ENCODE measurements at regions not wholly inside any gene's neighbourhood (a gene's known extent, or its start where the extent isn't known, plus 50 kb on each side); places are given as distances from the start of the nearest gene placed in this dataset.

DNA sequence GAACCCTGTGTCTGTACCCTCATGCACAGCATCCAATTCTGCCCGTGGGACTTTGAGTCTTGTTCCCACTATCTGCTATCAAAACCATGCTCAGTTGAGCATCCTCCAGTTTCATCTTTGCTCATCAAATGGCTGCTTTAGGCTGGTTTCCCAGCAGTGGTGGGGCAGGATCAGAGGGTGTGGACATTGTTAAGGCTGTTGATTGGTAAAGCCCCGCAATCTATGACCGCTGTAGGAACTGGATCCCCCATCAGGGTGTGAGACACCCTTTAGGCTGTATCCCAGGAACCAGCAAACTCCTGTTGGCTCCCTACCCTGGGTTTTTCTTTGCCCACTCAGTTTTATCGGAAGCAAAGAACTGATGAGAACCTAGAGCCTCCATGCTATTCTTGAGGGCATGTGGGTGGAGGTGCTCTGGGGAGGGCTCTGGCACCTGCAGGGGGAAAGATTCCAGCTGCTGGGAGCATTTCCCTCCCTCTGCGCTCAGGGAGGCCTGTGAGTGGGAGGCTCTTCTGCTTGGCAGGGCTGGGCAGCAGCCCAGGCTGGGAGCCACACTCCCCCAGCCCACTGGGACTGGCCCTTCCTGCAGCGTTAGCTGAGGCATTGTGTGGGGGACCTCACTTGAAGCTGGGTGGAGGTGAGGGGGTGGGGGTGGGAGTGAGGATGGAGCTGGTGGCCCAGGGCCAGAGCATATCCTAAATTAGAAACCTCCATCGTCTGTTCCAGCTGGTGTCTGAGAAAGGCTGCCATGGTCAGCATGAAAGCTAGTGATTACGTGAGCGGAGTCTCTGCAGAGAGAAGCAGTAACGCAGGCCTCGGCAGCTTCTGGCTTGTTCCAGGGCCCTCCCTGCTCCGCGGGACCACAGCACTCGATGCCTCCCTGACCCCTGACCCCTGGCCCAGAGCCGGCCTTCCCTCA is 160.6 kb downstream of the IRF8 start:
- DNase-seq (ENCODE audit: low read depth, low spot score): no peak

DNA sequence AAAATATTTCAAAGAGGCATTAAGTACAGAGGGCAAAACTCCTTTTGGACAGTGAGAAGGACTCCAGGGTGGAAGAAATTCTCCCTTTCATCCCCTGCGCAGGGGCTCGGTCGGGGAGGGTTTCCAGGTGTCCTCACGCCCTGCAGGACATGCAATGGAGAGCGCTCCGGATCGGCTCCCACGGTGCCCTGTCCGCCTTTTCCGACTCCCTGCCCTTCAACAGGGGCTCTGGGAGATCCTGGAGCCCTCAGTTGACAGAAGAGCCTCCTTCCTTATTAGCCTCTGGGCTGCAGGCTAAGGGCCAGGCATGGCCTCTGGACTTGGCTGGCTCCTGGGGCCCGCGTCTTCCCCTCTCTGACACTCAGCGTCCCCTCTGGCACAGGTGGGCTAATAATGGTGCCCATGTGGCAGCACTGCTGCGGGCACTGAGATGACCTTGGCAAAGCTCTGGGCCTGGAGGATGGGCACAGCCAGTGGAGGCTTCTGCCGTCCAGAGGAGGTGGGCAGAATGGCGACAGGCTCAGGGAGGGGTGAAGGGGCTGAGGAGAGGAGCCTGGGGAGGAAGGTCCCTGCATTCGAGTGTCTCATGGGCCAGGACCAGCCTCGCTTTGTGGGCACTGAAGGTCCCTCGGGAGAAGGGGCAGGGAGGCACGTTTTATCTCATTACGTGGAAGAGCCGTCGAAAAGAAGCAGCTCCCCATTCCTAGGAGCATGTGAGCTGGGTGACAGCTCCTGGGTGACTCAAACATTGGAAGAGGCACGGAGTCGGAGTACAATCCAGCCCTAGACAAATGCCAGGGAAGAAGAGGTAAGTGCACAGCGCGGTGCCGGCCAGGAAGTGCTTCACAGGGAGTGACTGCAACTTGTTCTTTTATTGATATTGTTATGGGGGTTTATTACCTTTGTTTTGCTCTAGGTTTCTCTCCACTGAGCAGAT is 161.7 kb downstream of the IRF8 start:
- DNase-seq (ENCODE audit: low read depth, low spot score): no peak

DNA sequence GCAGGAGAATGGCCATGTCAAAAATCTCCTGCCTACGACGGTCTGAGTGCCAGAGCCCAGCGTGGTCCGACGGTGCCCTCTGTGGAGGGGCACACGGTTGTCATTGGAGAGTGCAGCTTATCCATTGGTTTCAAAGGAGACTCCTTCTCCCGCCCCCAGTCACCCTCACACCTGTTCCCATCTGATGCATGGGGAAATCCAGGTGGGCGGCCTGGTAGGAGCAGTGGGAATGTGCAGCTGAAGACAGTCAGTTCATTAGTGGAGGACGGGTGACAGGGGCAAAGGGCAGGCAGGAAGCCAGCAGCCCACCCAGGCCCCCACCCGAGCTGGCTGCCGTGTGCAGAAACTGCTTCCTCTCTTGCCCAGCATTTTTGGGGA is 162.3 kb downstream of the IRF8 start:
- DNase-seq (ENCODE audit: low read depth, low spot score): no peak

DNA sequence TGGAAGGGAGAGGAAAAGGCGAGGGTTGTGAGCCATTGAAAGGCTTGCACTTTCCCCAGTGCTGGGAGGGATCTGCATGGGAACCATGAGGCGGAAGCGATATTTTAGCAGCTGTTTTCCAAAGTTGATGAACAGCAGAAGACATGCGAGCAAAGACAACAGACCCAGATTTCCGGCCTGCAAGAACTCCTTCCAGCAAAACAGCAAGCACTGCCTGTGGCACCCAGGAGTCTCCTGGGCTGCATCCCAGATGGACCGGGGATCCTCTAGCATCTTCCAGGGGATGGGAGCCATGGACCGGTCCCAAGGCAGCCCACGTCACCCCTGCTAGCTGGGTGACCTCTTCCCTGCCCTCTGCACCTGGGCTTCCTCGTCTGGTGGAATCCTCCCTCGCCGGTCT is 162.8 kb downstream of the IRF8 start:
- no peak for DNase-seq (ENCODE audit: low read depth, low spot score)

DNA sequence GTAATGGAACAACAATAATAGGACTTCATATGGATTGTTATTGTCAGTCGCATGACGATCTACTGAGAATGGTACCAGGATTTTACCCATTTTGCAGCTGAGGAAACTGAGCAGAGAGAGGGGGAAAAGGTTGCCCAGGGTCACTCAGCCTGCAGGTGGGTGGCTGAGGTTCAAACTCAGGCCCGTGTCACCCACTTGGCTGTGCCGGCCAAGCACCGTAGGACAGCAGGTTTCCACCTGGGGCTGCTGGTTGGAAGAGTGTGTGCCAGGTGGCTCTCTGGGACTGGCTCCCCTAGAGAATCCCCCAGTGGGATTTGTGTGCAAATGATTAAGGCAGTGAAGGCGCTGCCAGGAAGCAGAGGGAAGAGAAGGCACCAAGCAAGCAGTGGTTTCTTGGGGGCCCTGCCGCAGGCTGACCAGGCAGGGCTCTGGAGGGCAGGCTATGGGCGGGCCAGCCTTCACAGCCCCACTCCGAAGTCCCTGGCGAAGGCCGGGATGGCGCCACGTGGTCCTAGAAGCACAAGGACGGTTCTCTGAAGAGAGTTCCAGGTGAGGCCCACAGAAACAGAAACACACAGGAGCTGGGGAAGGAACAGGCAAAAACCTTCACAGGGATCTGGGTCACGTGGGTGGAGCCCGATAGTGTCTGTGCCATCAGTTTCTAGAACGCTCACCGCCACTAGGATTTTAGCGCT is 163.5 kb downstream of the IRF8 start:
- DNase-seq (ENCODE audit: low read depth, low spot score): no peak

DNA sequence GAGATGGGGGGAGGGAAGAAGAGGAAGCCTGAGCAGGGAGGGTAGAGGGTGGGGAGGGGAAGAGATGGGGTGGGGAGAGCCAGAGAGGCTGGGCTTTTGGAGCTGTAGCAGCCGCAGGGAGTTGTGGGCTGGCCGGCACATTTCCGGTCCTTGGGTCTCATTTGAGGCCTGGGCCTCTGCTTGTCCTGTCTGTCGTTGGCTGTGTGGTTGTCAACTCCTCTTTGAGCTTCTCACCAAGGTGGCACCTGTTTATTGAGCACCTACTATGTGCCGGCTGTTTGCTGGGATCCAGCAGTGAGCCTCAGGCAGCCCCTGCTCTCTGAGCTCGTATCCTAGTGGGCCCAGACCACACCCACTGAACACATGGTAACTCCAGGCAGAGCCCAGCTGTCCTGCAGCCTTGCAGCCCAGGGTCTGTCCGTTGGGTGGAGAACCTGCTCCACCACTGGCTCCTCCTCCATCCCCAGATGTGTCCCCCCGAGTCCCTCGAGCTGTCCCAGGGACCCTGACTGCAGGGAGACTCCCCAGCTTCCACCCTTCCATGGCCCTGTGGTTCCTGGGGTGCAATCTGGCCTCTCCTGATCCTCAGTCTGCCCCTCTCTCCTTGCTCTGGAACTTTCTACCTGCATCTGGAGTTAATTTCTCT is 164.9 kb downstream of the IRF8 start:
- no peak for DNase-seq (ENCODE audit: low read depth, low spot score)

DNA sequence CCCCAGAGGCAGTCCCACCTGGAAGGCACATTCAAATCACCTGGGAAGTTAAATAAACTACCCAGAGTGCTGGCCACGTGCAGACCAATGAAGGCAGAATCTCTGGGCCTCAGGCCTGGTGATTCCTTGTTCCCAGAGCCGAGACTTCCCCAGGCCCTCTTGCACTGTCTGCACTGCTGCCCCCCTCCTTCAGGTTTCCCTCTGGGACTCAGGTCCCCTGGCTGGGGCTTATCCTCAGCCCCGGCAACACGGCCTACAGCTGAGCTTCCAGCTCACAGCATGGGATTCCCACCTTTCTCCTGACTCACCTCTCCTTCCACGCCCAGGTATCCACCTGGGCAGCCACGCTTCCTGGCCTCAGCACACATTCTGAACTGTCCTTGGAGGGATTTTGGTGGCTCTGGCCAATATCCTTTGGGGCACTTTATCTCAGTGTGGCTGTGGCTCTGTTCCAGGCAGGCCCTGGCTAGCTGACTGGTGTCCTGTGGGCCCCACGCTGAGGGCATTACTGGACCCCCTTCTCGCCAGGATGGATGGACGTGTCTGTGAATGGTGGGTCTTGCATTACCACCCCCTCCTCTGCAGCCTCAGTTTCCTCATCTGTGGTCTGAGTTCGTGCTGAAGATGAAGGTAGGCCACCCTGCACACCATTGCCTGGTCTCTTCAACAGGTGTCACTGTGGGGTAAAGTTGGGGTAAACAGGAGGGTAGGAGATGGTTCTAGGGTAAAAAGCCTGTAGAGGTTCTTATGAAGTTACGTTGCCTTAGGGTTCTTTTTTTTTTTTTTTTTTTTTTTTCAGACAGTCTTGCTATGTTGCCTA is 165.7 kb downstream of the IRF8 start:
- no peak for DNase-seq (ENCODE audit: low read depth, low spot score)

DNA sequence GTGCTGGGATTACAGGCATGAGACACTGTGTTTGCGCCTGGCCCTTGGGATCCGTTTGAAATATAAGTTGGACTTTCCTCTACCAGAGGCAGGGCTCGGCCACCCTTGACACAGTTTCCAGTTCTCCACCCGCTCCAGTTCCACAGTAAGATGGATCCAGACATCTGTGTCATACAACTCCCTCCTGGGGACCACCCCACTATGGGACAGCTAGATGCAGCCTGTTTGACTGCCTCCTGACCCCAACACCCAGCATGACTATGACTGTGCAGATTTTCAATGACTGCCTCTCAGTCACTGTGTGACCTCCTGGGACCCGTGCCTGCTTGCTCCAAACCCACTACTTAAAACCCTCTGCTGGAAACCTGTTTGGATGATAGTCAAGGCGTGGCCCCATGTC is 166.7 kb downstream of the IRF8 start:
- no peak for DNase-seq (ENCODE audit: low read depth, low spot score)

DNA sequence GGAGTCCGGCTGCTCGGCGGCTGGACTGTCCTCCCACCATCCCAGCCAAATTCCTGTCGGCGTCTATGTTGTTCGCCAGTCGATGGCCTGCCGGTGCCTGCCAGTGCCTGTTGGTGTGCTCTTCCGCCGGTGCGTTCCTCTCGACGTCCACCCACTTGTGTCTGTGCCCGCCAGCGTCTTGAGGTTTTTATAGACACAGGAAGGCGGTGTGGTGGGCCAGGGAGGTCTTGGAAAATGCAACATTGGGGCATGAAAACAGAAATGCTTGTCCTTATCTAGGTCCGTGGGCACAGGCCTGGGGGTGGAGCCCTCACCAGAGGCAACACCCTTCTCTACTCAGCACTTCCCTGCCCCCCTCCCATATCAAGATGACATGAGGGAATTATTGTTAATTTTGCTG is 167.8 kb downstream of the IRF8 start:
- DNase-seq (ENCODE audit: low read depth, low spot score): no peak

DNA sequence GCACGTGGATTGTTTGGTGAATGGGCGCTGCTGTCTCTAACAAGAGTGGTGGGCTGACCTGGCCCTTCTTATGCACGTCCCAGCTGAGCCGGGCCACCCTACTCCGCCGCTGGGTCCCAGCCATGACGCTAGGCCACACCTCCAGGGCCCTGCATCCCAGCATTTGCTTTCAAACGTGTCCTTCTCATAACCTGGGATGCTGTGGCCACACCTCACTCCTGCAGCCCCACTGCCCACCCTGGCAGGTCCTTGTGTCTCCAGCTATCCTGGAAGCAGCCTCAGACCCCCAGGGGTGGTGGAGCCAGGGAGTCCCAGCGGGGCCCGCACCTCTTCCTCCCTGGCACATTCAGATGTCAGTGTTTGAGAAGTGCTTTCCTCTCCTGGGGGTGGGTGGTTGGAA is 168.6 kb downstream of the IRF8 start:
- no peak for DNase-seq (ENCODE audit: low read depth, low spot score)

DNA sequence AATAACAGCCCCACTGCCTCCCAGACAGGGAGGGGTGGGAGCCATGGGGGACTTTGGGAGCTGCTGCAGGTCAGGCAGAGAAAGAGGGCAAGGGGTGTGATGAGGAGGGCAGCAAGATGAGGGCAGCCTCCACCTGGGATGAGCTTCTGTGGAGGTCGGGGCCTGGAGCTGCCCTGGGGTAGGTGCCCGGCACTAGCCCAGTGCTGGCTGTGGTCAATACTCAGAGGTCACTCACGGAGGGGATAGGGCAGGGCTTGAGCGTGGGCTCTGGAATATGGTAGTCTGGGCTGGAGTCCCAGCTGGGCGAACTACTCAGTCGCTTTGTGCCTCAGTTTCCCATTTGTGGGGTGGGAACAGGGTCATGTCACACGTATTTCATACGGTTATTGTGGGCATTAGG is 169.0 kb downstream of the IRF8 start:
- no peak for DNase-seq (ENCODE audit: low read depth, low spot score)

DNA sequence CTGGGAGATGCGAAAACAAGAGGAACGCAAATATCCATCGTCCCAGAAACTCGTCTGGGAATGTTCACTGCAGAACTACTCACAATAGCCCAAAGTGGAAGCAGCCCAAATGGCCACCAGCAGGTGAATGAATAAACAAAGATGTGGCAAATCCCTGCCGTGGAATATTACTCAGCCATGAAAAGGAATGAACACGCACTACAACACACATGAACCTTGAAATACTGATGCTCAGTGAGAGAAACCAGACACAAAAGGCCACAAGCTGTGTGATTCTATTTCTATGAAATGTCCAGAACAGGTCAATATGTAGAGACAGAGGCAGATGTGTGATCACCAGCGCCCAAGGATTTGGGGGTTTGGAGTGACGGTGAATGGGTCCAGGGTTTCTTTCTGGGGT is 169.8 kb downstream of the IRF8 start:
- DNase-seq (ENCODE audit: low read depth, low spot score): no peak

DNA sequence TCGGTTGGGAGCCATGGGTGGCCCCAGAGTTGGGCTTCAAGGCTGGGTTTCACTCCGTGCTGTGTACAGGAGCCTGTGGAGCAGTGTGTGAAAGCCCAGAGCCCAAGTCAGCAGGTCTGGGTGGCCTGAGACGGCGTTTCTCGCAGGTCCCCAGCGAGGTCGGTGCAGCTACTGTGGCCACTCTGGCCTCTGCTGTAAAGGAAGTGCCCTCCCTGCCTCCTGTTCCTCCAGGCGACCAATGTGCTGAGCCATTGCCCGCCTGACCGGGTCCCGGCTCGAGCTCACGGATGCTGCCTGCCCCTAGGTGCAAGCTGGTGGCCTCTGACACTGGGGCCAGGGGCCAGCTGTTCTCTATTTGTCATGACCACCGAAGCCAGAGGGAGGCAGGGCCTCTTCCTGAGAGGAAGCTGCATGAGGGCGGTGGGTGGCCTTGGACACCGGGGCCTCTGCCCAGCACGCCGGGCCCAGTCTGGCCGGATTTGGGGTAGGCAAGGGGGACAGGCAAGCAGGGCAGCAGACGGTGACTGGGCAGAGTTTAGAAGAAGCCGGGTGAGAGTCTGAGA is 170.9 kb downstream of the IRF8 start:
- DNase-seq (ENCODE audit: low read depth, low spot score): no peak

DNA sequence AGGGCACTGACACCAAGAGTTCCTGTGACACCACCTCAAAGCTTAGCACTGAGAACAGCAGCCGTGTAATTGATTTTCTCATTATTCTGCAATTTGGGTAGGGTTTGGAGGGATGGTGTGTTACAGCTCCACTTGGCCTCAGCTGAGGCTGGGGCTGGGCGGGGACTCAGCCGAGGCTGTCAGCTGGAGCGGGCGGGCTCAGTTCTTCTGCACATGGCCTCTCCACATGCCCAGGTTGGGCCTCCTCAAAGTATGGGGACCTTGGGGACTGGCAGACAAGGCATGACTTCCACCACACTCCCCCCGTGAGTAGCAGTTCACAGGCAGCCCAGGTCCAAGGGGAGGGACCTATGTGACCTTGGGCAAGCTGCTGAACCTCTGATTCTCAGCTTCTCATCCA is 171.5 kb downstream of the IRF8 start:
- no peak for DNase-seq (ENCODE audit: low read depth, low spot score)

DNA sequence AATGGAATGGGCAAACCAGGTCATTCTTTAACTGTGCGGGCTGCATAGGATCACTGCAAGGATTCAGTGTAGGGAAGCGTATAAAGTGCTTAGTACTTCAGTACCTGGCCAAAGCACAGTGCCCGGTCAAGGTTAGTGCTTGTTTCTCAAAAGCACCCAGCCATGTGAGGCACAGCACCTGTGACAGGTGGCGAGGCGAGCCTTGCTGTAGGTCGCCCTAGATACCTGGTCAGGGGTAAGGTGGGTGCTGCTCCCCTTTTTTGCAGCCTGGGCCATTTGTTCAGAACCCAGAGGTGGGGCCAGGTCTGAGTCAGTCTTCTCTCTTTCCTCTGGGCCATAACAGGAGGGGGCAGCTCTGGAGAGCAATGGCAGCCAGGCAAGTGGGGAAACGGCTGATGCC is 172.0 kb downstream of the IRF8 start:
- no peak for DNase-seq (ENCODE audit: low read depth, low spot score)

DNA sequence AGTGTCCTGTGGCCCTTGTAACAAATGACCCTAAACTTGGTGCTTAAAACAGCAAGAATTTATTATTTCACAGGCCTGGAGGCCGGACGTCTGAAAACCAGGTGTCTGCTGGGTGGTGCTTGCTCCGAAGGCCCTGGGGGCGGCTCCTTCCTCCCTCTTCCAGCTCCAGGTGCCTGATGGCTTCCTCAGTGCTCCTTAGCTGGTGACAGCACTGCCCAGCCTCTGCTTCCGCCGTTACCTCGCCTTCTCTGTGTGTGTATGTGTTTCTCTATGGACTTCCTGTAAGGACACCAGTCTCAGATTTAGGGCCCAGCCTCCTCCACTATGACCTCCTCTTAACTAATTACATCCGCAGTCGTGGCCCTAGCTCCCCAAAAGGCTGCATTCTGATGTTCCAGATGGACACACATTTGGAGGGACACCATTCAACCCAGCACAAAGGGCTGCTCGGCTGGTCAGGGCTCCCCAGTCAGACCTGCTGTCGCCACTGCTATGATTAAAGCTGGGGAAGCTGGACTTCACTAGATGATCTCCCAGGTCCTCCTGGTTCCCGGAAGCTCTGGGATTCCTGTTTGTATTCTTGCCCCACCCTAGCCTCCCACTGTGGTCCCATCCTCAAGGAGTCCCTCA is 172.8 kb downstream of the IRF8 start:
- DNase-seq (ENCODE audit: low read depth, low spot score): no peak

DNA sequence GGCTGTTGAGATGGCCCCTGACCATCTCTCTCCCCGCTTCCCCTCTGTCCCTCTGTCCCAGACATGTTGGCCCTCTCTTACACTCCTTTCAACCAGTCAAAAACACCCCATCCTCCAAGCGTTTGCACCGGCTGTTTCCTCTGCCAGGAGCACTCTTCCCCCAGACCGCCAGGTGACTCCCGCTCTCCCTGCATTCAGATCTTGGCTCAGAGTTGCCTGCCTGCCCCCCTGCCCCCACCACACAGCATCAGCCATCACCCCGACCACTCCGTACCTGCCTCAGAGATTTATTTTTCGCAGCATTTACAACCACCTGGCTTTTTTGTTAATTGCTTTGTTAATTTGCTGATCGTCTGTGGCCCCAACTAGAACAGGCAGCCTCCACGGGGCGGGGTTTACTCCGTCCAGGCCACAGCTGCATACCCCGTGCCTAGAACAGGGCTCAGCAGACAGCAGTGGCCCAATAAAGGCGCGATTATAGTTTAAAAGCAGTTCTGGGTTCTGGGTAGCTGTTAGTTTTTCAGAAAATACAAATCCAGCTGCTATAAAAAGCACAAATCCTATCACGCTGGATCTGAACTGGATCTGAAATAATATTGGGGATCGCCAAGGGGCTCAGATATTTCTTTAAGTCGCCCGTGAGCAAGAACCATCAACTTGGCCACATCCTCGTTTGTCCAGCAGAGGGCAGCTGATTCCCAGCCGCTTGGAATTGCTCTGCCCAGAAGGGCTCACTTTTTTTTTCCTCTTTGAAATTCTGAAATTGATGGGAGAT is 173.6 kb downstream of the IRF8 start:
- DNase-seq (ENCODE audit: low read depth, low spot score): peak; percentile 82

DNA sequence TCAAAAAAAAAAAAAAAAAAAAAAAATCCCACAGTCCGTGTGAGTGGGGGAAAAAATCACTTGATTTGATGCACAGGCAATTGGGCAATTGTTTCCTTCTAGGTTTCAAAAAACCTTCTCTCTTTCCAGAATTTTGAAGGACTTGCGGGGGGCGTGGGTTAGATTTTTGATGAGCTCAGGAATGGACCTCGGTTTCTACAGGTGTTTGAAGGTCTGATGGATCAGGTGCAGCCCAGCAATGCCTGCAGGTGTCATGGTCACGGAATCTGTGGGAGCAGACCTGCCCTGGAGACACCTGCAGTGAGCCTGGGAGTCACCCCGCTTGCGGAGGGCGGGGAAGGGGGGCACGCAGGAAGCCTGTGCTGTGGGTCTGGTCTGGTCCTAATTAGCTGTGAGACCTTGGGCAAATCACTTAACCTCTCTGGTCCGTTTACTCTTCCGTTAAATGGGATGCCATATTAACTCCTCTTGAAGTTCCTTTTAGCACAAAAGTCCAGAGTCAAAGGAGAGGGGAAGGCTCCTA is 174.2 kb downstream of the IRF8 start:
- no peak for DNase-seq (ENCODE audit: low read depth, low spot score)

Data from astrocyte of the hippocampus (primary cell).